ENCODE measurements at regions not wholly inside any gene's neighbourhood (a gene's known extent, or its start where the extent isn't known, plus 50 kb on each side); places are given as distances from the start of the nearest gene placed in this dataset.

DNA sequence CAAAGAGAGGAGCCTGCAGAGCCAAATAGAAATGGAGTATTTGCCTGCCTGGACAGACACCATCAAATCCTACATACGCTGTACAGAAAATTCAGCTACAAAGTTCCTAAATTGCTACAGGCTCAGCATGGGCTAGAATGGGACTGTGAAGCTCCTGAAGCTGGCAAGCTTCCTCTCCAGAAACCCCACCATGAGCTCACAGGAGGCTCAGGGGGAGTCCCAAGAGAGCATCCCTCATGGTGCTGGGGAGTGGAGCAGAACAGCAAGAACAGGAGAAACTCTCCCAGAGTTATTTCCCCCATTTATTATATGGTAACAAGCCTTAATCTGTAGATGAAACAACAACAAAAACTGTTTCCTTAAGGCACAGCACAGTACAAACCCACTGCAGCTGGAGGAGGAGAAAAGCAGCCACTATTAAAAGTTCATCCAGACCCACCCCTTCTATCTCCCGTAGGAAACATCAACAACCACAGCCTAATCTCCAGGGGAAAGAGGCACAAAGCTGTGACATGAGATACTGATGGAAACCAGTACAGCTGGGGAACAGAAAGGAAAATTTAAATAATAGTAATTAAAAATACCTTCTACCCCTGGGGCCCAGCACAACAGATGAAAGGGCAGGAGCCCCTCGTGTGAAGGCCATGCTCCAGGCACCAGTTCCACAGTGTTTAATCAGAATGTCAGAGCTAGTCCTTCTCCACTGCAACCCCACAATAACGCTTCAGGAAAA lies 548.5 kb downstream of the MTRR start:
- TF ChIP-seq, protein P1, sequence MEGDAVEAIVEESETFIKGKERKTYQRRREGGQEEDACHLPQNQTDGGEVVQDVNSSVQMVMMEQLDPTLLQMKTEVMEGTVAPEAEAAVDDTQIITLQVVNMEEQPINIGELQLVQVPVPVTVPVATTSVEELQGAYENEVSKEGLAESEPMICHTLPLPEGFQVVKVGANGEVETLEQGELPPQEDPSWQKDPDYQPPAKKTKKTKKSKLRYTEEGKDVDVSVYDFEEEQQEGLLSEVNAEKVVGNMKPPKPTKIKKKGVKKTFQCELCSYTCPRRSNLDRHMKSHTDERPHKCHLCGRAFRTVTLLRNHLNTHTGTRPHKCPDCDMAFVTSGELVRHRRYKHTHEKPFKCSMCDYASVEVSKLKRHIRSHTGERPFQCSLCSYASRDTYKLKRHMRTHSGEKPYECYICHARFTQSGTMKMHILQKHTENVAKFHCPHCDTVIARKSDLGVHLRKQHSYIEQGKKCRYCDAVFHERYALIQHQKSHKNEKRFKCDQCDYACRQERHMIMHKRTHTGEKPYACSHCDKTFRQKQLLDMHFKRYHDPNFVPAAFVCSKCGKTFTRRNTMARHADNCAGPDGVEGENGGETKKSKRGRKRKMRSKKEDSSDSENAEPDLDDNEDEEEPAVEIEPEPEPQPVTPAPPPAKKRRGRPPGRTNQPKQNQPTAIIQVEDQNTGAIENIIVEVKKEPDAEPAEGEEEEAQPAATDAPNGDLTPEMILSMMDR (IDR thresholded peaks at IDR 0.05) = no peak
- TF ChIP-seq POLR2A (IDR thresholded peaks at IDR 0.05) (no peak), POLR2AphosphoS5 (IDR thresholded peaks at IDR 0.05) (no peak)

All from transverse colon (tissue), 4 donors.